Esophagus squamous epithelium (tissue), 4 donors: ENCODE measurements at regions not wholly inside any gene's neighbourhood (a gene's known extent, or its start where the extent isn't known, plus 50 kb on each side); places are given as distances from the start of the nearest gene placed in this dataset.

Experiments used
- CTCF ChIP-seq, 6 experiments: fragments of 450-650 bp in 4 of 6; fragments of 200-600 bp in 2 of 6; sonication (generic) in 2 of 6; IDR thresholded peaks; one replicate each; pipeline ENCODE4 v1.5.1; 2016 to 2019; ENCODE audit warnings: antibody characterized with exemption in 6 of 6, mild to moderate bottlenecking in 4 of 6, moderate library complexity in 4 of 6
- POLR2A ChIP-seq, 4 donors: fragments of 450-650 bp; IDR thresholded peaks; one replicate each; pipeline ENCODE4 v1.6.1; 2017; ENCODE audit warnings: antibody characterized with exemption in 4 of 4, mild to moderate bottlenecking in 4 of 4, moderate library complexity in 3 of 4

GRCh38 chr5:2261004-2261703, 378.4 kb upstream of the IRX4 start:
- TF ChIP-seq POLR2A (IDR thresholded peaks at IDR 0.05), result no peak
- TF ChIP-seq CTCF (IDR thresholded peaks at IDR 0.05), result no peak
